Transverse colon (tissue), 4 donors: ENCODE measurements at regions not wholly inside any gene's neighbourhood (a gene's known extent, or its start where the extent isn't known, plus 50 kb on each side); places are given as distances from the start of the nearest gene placed in this dataset.

Experiments used
- DNase-seq: peaks from one replicate; pipeline ENCODE4 v3.0.0-alpha.2; 2019
- H3K27ac ChIP-seq, 4 donors: fragments of 200-600 bp; sonication (generic); 2 replicates each; pipeline ENCODE4 v1.5.1; 2016 to 2018; ENCODE audit warnings: inconsistent platforms in 4 of 4
- H3K27me3 ChIP-seq: fragments of 200-600 bp; sonication (generic); 2 replicates; pipeline ENCODE4 v1.5.1; 2017; ENCODE audit warnings: inconsistent platforms
- H3K36me3 ChIP-seq, 4 donors: fragments of 200-600 bp; sonication (generic); 2 replicates each; pipeline ENCODE4 v1.5.1; 2017 to 2019; ENCODE audit warnings: inconsistent platforms in 4 of 4
- H3K4me1 ChIP-seq, 4 donors: fragments of 200-600 bp; sonication (generic); 2 replicates each; pipeline ENCODE4 v1.5.1; 2017 to 2020; ENCODE audit warnings: inconsistent platforms in 4 of 4
- H3K4me3 ChIP-seq, 4 donors: fragments of 200-600 bp; sonication (generic); 1 replicate in 1 of 4; 2 replicates in 3 of 4; pipeline versions ENCODE4 v1.5.1 to v1.6.1; 2017 to 2019; ENCODE audit warnings: inconsistent platforms in 4 of 4
- H3K9me3 ChIP-seq, 2 donors: fragments of 200-600 bp; sonication (generic); 2 replicates each; pipeline ENCODE4 v1.5.1; 2017 to 2019; ENCODE audit warnings: inconsistent platforms in 2 of 2
- CTCF ChIP-seq, 5 experiments: fragments of 200-600 bp in 3 of 5; fragments of 450-650 bp in 2 of 5; sonication (generic) in 3 of 5; IDR thresholded peaks; 1 replicate in 2 of 5; 2 replicates in 3 of 5; pipeline ENCODE4 v1.5.1; 2016 to 2017; ENCODE audit warnings: antibody characterized with exemption in 5 of 5, inconsistent platforms in 3 of 5, mild to moderate bottlenecking in 2 of 5, moderate library complexity in 1 of 5
- EP300 ChIP-seq: sonication (generic); formaldehyde crosslinking; IDR thresholded peaks from one replicate; pipeline ENCODE4 v1.6.1; 2017; ENCODE audit warnings: antibody characterized with exemption, low read depth
- POLR2A ChIP-seq: fragments of 450-650 bp; IDR thresholded peaks from one replicate; pipeline ENCODE4 v1.6.1; 2016; ENCODE audit warnings: antibody characterized with exemption, mild to moderate bottlenecking, moderate library complexity
- POLR2AphosphoS5 ChIP-seq, 3 donors: sonication (generic); formaldehyde crosslinking; IDR thresholded peaks; one replicate each; pipeline ENCODE4 v1.6.1; 2016; ENCODE audit warnings: antibody characterized with exemption in 3 of 3
- WGBS, 2 donors: methylation state at CpG; one replicate each; pipeline ENCODE4 v1.1.5; 2018; ENCODE audit warnings: low coverage in 1 of 2; 5-methylcytosine and 5-hydroxymethylcytosine counted together
- in situ Hi-C, 4 donors: fragments of 200-750 bp; cut with MboI; loops; one replicate each; pipeline versions ENCODE4 v1.15.0 to v1.15.1; 2017; ENCODE audit warnings: low sequenced_read_pairs in 3 of 4, low pct_ligation_motif_present in 1 of 4, low pct_unique_long_range_greater_than_20kb in 1 of 4
- intact Hi-C: fragments of 100-400 bp; cut with DNase I; formaldehyde crosslinking; loops from one replicate; pipeline ENCODE4 v1.15.1; 2023; ENCODE audit warnings: low total_unique reads

GRCh38 chr2:126403039-126403628 lies 252.8 kb upstream of the GYPC start:
- no peak for DNase-seq
- no peaks in the 10 kb centered on the region for H3K36me3 ChIP-seq
- no peak for TF ChIP-seq EP300
- TF ChIP-seq POLR2AphosphoS5 (IDR thresholded peaks at IDR 0.05): no peak
- TF ChIP-seq POLR2A: no peak
- TF ChIP-seq CTCF (IDR thresholded peaks at IDR 0.05): no peak
- in situ Hi-C loops (no loop called here), intact Hi-C loops (no loop called here)
- H3K27me3 ChIP-seq: no peaks in the 10 kb centered on the region
- H3K4me3 ChIP-seq: no peak overlapping the region
- H3K4me1 ChIP-seq: no peaks in the 10 kb centered on the region
- no peaks in the 10 kb centered on the region for H3K9me3 ChIP-seq
- 91% methylated on average over 5 of the region's 5 CpGs; no CpG with 5 or more reads in 1 of the 2 donors for WGBS, 2 donors
- H3K27ac ChIP-seq: no peak overlapping the region

DNA sequence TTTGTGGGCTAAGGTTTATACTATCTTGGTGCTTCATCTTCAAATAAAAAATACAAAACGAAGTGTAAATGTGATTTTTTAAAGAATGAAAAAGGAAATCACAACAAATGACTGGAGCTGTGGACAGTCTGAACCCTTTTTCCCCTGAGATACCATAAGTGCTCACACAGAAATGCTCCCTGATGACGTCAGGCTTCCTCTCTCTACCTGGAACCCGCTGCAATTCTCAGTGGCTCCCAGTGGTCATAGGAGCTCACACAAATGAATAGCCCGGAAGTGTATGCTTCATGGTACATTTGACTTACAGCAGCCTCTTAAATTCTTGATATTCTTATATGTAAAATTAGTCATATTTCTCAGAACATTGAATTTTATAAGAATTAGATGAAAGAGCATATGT lies 249.7 kb upstream of the GYPC start:
- in situ Hi-C loops: no loop called here
- TF ChIP-seq POLR2A (no peak), POLR2AphosphoS5 (IDR thresholded peaks at IDR 0.05) (no peak), EP300 (no peak), CTCF (IDR thresholded peaks at IDR 0.05) (no peak)
- 75 to 77% methylated on average over 4 of the region's 4 CpGs for WGBS, 2 donors

DNA sequence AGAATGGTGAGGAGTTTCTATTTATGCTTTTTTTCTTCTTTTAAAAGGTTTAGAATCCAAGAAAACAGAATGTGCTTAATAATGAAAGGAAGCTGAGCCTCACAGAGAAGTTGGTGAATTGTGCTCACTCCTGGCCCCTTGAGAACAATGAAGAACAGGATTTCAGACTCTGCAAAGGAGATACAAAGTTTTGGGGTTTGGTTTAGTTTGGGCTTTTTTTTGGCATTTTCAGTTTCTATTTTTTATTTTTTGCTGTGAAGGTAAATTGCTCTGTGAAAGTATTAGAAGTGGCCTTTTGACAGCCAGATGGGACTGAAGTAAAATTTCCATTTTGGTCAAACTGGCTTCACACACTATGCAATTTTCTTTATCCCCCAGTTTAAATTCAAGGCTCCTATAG lies 247.3 kb upstream of the GYPC start:
- Histone ChIP-seq H3K4me3 (no peak overlapping the region), H3K27me3 (no peaks in the 10 kb centered on the region), H3K4me1 (no peaks in the 10 kb centered on the region), H3K9me3 (no peaks in the 10 kb centered on the region), H3K27ac (no peak overlapping the region), H3K36me3 (no peaks in the 10 kb centered on the region)
- DNase-seq: no peak
- intact Hi-C loops: no loop called here
- in situ Hi-C loops: no loop called here
- TF ChIP-seq CTCF (IDR thresholded peaks at IDR 0.05) (no peak), POLR2AphosphoS5 (IDR thresholded peaks at IDR 0.05) (no peak), EP300 (no peak), POLR2A (no peak)

More for the DNA sequence above, 249.7 kb upstream of the GYPC start:
- no peak overlapping the region for H3K27ac ChIP-seq
- intact Hi-C loops: no loop called here
- H3K27me3 ChIP-seq: no peaks in the 10 kb centered on the region
- no peaks in the 10 kb centered on the region for H3K36me3 ChIP-seq
- no peaks in the 10 kb centered on the region for H3K4me1 ChIP-seq
- H3K9me3 ChIP-seq: no peaks in the 10 kb centered on the region
- H3K4me3 ChIP-seq: no peak overlapping the region
- DNase-seq: no peak

DNA sequence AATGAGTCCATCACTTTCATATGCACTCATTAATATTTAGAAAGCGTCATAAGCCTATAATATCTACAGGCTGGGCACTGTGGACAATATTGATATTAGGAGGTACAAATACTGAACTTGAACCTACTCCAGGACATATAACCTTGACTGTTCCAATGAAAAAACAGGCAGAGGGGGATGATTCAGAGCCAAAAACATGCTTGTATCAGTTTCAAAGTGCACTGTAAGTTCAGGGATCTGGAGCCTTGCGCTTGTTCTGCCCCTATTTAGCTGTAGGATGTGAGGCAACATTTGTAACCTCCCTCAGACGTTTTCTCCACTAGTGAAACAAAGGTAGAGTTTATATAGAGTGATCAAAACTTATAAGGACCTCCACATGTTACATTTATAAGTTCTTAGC lies 246.1 kb upstream of the GYPC start:
- intact Hi-C loops: no loop called here
- DNase-seq: no peak
- 47 to 51% methylated on average over 3 of the region's 3 CpGs for WGBS, 2 donors
- Histone ChIP-seq H3K9me3 (no peaks in the 10 kb centered on the region), H3K27ac (no peak overlapping the region), H3K4me3 (no peak overlapping the region), H3K36me3 (no peaks in the 10 kb centered on the region), H3K4me1 (no peaks in the 10 kb centered on the region), H3K27me3 (no peaks in the 10 kb centered on the region)
- in situ Hi-C loops: no loop called here
- TF ChIP-seq POLR2A (no peak), POLR2AphosphoS5 (IDR thresholded peaks at IDR 0.05) (no peak), EP300 (no peak), CTCF (IDR thresholded peaks at IDR 0.05) (no peak)
